Smooth muscle cell of the brain vasculature (primary cell): ENCODE measurements at regions not wholly inside any gene's neighbourhood (a gene's known extent, or its start where the extent isn't known, plus 50 kb on each side); places are given as distances from the start of the nearest gene placed in this dataset.
A peak's percentile ranks its signal among the peaks of the same experiment; 100 is the strongest.

ENCODE experiments used
- DNase-seq: peaks from one replicate; pipeline ENCODE4 v3.0.0-alpha.2; 2012; ENCODE audit warnings: low read depth, low spot score

DNA sequence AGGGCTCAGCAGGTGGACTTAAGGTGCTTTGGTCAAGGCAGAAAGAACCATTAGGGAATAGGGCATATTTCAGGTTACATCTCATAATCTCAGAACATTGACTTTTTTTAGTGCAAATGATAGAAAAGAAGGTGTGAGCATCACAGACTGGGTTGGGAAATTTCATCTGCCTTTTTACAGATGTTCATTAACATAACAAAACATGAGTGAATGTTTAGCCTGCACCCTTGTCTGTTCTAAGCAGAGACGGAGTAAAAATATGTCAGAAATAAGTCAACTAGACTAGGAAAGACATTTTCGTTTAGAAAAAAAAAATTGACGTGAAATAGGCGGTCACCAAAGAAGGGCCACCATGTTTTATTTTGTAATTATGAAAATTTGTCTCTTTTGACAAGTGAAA is 127.5 kb upstream of the CDH13 start:
- no peak for DNase-seq

- no peak for DNase-seq
Observed at GRCh38 chr16:82497139-82497538, 129.6 kb upstream of the CDH13 start.

DNA sequence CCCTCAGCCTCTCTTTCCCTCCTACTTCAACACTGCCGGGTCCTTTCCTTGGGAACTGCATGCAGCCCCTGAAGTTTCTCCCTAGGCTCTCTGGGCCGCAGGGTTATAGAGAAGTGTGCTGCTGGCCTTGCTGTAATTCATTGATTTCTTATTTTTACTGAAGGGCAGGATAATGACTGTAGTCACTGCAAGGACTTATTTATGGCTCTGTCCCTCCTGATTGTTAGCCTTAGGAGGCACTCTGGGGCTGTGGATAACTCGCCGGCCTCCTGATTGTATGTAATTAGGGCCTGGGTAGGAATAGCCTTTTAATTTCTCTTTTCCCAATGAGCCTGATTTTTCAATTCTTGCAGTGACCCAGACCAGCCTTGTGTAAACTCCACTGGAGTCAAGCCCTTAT is 138.3 kb upstream of the CDH13 start:
- DNase-seq = no peak

GRCh38 chr16:82481455-82481854 is 145.3 kb upstream of the CDH13 start:
- DNase-seq = no peak

- no peak for DNase-seq
Observed at GRCh38 chr16:82476786-82477185, 150.0 kb upstream of the CDH13 start.

DNA sequence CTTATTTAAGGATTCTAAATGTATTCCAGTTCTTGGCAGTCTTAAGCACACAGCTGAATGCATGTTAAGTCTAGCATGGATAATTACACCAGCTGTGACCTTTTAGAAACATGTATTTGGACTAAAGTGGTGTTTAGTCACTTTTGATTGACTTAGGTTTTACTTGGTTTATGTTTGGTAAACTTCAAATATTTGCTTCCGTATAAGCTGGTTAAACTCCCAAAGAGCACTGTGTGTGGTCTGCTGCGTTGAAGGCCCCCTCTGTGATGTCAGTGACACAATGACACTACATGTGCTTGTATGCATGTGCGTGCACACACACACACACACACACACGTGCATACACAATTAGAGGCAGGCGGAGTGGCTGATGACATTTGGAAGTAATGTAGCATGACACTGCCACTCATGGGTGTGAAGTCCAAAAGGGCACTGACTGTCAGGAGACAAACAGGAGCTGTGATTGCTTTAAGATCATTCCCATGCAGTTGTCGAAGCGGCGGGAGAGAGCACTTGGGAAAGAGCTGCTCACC is 156.1 kb upstream of the CDH13 start:
- DNase-seq = no peak

GRCh38 chr16:82470016-82470415 is 156.8 kb upstream of the CDH13 start:
- DNase-seq = no peak

- DNase-seq = no peak
Observed at GRCh38 chr16:82464187-82464586, 162.6 kb upstream of the CDH13 start.

GRCh38 chr16:82460766-82461165 is 166.0 kb upstream of the CDH13 start:
- no peak for DNase-seq

DNA sequence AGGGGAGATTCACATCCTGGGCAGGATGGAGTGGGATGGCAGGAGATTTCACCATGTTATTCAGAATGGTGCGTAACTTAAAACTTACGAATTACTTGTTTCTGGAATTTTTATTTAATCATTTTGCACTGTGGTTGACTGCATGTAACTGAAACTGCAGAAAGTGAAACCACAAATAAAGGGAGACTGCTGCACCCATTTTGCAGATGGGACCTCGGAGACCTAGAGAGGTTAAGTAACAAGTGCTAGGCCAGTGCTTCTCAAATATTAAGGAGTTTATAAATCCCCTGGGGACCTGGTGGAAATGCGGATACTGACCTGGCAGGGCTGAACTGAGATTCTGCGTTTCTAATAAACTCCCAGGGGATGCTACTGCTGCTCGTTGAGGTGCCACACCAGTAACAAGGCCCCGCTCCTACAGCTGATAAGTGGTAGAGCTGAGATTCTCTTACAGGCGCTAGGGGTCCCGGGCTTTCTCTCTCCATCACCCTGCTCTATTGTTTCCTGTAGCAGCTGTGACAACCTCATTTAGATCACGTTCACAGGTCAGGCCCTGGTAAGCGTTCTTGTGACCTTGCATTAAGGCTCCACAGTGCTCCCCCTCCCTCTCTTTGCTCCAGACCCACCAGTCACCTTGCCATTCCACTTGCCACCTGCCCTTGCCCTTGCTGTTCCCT is 167.1 kb upstream of the CDH13 start:
- no peak for DNase-seq

- DNase-seq = peak; percentile 3
Observed at GRCh38 chr16:82456683-82457082, 170.1 kb upstream of the CDH13 start.

GRCh38 chr16:82454566-82454965 is 172.2 kb upstream of the CDH13 start:
- no peak for DNase-seq

GRCh38 chr16:82454152-82454551 is 172.6 kb upstream of the CDH13 start:
- no peak for DNase-seq

DNA sequence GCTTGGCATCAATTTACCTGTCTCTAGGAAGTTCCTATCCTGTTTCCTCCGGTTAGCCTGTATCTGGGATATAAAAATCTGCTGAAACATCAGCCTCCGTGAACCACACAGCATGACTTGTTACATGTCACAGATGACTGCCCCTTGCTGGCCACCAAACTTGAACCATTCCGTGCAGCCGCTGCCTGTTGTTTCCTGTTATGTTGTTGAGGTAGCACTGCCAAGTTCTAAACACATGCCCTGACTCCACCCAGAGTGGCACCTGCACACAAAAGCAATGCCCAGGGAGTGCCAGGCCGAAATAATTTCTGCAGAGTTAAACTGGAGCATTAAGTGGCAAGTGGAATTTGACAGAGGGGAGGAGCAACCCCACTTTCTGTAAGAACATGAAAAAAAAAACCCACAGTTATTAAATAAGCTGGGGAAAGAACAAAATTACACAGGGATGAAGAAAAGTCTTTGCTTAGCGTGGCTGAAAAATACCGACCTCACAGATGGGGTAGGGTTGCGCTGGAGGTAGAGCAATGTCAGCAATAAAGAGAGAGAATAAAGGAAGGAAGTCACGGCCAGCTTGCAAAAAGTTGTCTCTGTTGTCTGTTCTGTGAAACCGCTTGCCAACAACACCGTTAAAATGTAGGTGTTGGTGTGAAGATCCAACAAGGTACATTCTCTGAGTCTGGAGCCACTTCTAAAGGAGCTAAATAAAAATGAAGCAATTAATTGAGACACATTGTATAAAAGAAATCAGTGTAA is 174.6 kb upstream of the CDH13 start:
- DNase-seq = no peak

DNA sequence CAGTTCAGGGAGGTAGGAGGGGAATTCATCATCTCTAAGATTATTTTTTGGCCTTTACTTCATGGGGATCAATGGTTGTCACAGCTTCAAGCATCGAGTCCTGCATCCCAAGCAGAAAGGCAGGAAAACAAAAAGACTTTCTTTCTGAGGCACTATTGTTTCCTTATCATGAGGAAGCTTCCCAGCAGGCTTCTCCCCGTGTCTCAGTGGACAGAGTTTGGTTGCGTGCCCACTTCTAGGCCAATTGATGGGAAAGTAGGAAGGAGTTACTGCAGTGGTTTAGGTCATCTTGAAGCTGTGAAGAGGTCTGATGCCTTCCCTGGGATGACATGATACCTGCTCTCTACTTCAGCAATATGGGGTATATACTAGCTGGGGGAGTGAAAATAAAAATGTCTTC is 175.3 kb upstream of the CDH13 start:
- DNase-seq = no peak

GRCh38 chr16:82440336-82440735 is 186.4 kb upstream of the CDH13 start:
- DNase-seq = no peak

DNA sequence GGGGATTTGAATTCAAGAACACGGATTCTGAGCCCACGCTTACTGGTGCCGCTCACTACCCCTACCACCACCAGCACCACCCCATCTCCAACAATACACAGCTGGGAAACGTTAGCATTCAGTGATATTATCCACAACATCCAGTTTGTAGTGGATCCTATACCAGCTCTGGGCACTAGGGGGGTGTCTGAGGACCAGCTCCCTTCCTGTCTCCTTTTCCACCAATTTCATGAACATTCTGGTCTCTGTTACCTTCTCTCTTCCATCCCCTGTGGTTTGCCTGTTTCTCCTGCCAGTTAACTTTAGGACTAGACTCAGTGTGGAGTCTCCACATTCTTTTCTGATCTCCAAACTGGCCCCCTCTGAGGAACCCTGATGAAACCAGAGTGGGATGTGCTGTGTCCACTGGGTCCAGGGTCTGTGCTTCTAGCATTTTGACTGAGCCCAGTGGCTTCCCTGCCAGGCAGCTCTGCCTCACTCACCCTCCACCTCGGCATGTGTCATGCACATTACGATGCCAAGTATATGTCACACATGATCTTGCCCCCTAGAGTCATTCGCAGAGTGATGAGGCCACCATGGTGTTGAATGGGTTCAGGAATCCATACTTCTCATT is 187.0 kb upstream of the CDH13 start:
- DNase-seq = no peak

- DNase-seq = no peak
Observed at GRCh38 chr16:82433042-82433441, 193.7 kb upstream of the CDH13 start.

- DNase-seq = no peak
Observed at GRCh38 chr16:82432261-82432660, 194.5 kb upstream of the CDH13 start.

DNA sequence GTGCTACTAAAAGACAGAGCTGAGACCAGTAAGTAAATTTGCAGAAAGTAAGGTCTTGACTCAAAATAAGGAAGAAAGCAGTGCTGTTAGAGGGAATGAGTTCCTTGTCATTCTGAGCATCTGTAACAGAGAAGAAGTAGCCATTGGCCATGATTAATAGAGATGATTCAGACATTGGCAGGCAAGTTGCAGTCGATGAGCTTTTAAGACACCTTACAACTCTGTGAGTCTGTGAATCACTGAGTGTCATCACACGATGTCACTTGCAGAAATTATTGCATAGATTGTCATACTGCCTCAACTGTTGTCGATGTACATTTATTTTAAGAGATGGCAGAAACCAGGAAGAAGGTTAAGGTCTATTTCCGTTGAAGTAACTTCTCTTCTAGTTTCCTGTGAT is 201.1 kb upstream of the CDH13 start:
- DNase-seq = no peak

DNA sequence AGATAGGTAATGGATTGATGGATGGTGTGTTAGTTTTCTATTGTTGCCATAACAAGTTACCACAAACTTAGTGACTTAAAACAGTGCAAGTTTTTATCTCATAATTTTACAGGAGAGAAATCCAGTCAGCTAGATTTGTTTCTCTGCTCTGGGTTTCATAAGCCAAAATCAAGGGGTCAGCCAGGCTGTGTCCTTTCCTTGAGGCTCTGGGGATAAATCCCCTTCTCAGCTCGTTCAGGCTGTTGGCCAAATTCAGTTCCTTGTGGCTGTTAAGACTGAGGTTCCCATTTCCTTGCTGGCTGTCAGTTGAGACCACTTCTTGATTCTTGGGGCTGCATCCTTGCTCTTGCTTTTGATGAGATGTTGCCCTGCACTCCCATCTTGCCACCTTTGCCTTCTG is 204.9 kb upstream of the CDH13 start:
- DNase-seq = no peak

GRCh38 chr16:82419332-82419731 is 207.4 kb upstream of the CDH13 start:
- DNase-seq = no peak

DNA sequence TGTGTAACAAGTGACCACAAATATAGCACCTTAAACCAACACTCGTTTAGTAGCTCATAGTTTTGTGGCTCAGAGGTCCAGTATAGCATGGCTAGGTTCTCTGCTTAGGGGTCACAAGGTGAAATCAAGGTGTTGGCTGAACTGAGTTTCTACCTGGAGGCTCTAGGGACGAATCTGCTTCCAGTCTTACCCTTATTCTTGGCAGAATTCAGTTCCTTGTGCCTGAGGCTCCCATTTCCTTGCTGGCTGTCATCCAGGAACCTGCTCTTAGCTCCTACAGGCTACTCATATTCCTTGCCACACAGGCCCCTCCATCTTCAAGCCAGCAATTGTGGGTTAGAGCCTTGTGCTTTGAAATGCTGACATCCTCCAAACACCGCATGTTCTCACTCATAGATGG is 212.3 kb upstream of the CDH13 start:
- DNase-seq = no peak
